ENCODE measurements at regions not wholly inside any gene's neighbourhood (a gene's known extent, or its start where the extent isn't known, plus 50 kb on each side); places are given as distances from the start of the nearest gene placed in this dataset.

DNA sequence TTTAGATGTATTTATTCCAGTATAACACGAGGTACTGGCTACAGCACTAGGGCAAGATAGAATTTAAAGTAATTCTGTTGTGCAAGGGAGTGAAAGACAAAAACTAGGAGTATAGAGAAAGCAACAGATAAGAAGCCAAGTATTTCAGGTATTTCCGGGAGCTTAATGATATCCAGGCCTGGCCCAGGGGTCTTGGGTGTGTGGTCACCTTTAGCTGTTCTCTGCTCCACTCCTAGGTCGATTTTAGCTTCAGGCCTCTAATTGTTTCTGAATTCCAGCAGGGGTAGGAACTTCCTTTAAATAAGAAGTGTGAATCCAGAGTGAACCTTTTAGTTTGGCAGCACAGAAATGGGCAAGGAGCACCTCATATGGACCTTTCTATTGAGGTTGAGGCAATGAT, 342.3 kb upstream of the MYT1L start:
- TF ChIP-seq, protein P1, sequence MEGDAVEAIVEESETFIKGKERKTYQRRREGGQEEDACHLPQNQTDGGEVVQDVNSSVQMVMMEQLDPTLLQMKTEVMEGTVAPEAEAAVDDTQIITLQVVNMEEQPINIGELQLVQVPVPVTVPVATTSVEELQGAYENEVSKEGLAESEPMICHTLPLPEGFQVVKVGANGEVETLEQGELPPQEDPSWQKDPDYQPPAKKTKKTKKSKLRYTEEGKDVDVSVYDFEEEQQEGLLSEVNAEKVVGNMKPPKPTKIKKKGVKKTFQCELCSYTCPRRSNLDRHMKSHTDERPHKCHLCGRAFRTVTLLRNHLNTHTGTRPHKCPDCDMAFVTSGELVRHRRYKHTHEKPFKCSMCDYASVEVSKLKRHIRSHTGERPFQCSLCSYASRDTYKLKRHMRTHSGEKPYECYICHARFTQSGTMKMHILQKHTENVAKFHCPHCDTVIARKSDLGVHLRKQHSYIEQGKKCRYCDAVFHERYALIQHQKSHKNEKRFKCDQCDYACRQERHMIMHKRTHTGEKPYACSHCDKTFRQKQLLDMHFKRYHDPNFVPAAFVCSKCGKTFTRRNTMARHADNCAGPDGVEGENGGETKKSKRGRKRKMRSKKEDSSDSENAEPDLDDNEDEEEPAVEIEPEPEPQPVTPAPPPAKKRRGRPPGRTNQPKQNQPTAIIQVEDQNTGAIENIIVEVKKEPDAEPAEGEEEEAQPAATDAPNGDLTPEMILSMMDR (IDR thresholded peaks at IDR 0.05 in 8 of 11, conservative IDR thresholded peaks at IDR 0.05 in 3 of 11), result no peak
- TF ChIP-seq POLR2AphosphoS5 (IDR thresholded peaks at IDR 0.05), result no peak

Measured in spleen (tissue), 7 donors.